ENCODE measurements at regions not wholly inside any gene's neighbourhood (a gene's known extent, or its start where the extent isn't known, plus 50 kb on each side); places are given as distances from the start of the nearest gene placed in this dataset.

- Histone ChIP-seq H3K79me2 (ENCODE audit: insufficient read depth, low read length) (no peaks in the 10 kb centered on the region), H4K20me1 (ENCODE audit: insufficient read depth, low read length, poor library complexity, severe bottlenecking) (no peaks in the 10 kb centered on the region), H3K9me2 (replicated peaks; ENCODE audit: low read depth, low read length) (no peaks in the 10 kb centered on the region), H3K36me3 (ENCODE audit: insufficient read depth, low read length) (no peaks in the 10 kb centered on the region), H3K27me3 (ENCODE audit: insufficient read depth, low read length, poor library complexity, severe bottlenecking) (no peaks in the 10 kb centered on the region), H3K4me2 (ENCODE audit: low read depth, low read length, poor library complexity, severe bottlenecking) (no peak overlapping the region), H3K4me3 (ENCODE audit: low read length, poor library complexity, severe bottlenecking) (no peak overlapping the region), H3K9ac (ENCODE audit: low read depth, low read length, poor library complexity, severe bottlenecking) (no peak overlapping the region), H3K9me3 (ENCODE audit: insufficient read depth, low read depth, low read length) (no peaks in the 10 kb centered on the region), H3F3A (ENCODE audit: low read depth) (no peaks in the 10 kb centered on the region), H3K4me1 (ENCODE audit: insufficient read depth, low read length, poor library complexity, severe bottlenecking) (no peaks in the 10 kb centered on the region), H2AFZ (ENCODE audit: low read length) (no peak overlapping the region)
- no peak for TF ChIP-seq EZH2phosphoT487 (IDR thresholded peaks at IDR 0.05; ENCODE audit: borderline replicate concordance)
- TF ChIP-seq CTCF (conservative IDR thresholded peaks at IDR 0.05; ENCODE audit: low read length) = no peak
Measured at GRCh38 chrX:117843749-117844148, 272.9 kb downstream of the KLHL13 start.

GRCh38 chrX:117840645-117841044 is 276.0 kb downstream of the KLHL13 start:
- TF ChIP-seq EZH2phosphoT487 (IDR thresholded peaks at IDR 0.05; ENCODE audit: borderline replicate concordance) (no peak), CTCF (conservative IDR thresholded peaks at IDR 0.05; ENCODE audit: low read length) (no peak)
- H4K20me1 ChIP-seq (ENCODE audit: insufficient read depth, low read length, poor library complexity, severe bottlenecking) = no peaks in the 10 kb centered on the region
- H3K4me3 ChIP-seq (ENCODE audit: low read length, poor library complexity, severe bottlenecking) = no peak overlapping the region
- H3K9me3 ChIP-seq (ENCODE audit: insufficient read depth, low read depth, low read length) = no peaks in the 10 kb centered on the region
- no peak overlapping the region for H3K4me2 ChIP-seq (ENCODE audit: low read depth, low read length, poor library complexity, severe bottlenecking)
- H2AFZ ChIP-seq (ENCODE audit: low read length) = no peak overlapping the region
- H3K27me3 ChIP-seq (ENCODE audit: insufficient read depth, low read length, poor library complexity, severe bottlenecking) = no peaks in the 10 kb centered on the region
- H3K9me2 ChIP-seq (replicated peaks; ENCODE audit: low read depth, low read length) = no peaks in the 10 kb centered on the region
- H3F3A ChIP-seq (ENCODE audit: low read depth) = no peaks in the 10 kb centered on the region
- no peaks in the 10 kb centered on the region for H3K36me3 ChIP-seq (ENCODE audit: insufficient read depth, low read length)
- H3K4me1 ChIP-seq (ENCODE audit: insufficient read depth, low read length, poor library complexity, severe bottlenecking) = no peaks in the 10 kb centered on the region
- H3K9ac ChIP-seq (ENCODE audit: low read depth, low read length, poor library complexity, severe bottlenecking) = no peak overlapping the region
- no peaks in the 10 kb centered on the region for H3K79me2 ChIP-seq (ENCODE audit: insufficient read depth, low read length)

GRCh38 chrX:117839544-117839943 is 277.1 kb downstream of the KLHL13 start:
- Histone ChIP-seq H3K9ac (ENCODE audit: low read depth, low read length, poor library complexity, severe bottlenecking) (no peak overlapping the region), H4K20me1 (ENCODE audit: insufficient read depth, low read length, poor library complexity, severe bottlenecking) (no peaks in the 10 kb centered on the region), H3K4me2 (ENCODE audit: low read depth, low read length, poor library complexity, severe bottlenecking) (no peak overlapping the region), H3K36me3 (ENCODE audit: insufficient read depth, low read length) (no peaks in the 10 kb centered on the region), H3K27me3 (ENCODE audit: insufficient read depth, low read length, poor library complexity, severe bottlenecking) (no peaks in the 10 kb centered on the region), H3K9me3 (ENCODE audit: insufficient read depth, low read depth, low read length) (no peaks in the 10 kb centered on the region), H3K79me2 (ENCODE audit: insufficient read depth, low read length) (no peaks in the 10 kb centered on the region), H3K4me3 (ENCODE audit: low read length, poor library complexity, severe bottlenecking) (no peak overlapping the region), H2AFZ (ENCODE audit: low read length) (no peak overlapping the region), H3F3A (ENCODE audit: low read depth) (no peaks in the 10 kb centered on the region), H3K9me2 (replicated peaks; ENCODE audit: low read depth, low read length) (no peaks in the 10 kb centered on the region), H3K4me1 (ENCODE audit: insufficient read depth, low read length, poor library complexity, severe bottlenecking) (no peaks in the 10 kb centered on the region)
- TF ChIP-seq EZH2phosphoT487 (IDR thresholded peaks at IDR 0.05; ENCODE audit: borderline replicate concordance) = no peak
- TF ChIP-seq CTCF (conservative IDR thresholded peaks at IDR 0.05; ENCODE audit: low read length) = peak; percentile 19
